ENCODE measurements at regions not wholly inside any gene's neighbourhood (a gene's known extent, or its start where the extent isn't known, plus 50 kb on each side); places are given as distances from the start of the nearest gene placed in this dataset.
"Not testable (repeated sequence)": the region's sequence is repeated elsewhere in the genome, so short reads cannot be mapped to it uniquely, and the experiment has no call there.

- no peak for DNase-seq
These were observed 291.1 kb upstream of the NFIA start for GRCh38 chr1:60791226-60791625.

GRCh38 chr1:60773099-60773498 lies 309.3 kb upstream of the NFIA start:
- DNase-seq: not testable (repeated sequence)

DNA sequence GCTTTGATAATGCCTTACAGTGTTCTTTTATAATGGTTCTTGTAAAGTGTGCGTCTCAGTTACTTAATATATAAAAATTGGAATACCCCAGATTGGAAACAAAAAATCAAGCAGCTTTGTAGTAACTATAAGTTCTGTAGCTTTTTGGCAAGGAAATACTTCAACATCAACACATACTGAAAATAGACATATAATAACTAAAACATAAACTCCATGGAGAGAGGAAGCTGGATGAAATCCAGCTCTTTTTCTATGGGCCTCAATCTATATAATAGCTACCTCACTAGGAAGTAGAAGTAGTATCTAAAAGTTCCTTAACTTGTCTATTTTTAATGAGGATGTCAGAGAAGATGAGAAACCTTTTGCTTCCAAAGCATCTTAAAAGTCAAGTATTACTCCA lies 313.3 kb upstream of the NFIA start:
- no peak for DNase-seq

DNA sequence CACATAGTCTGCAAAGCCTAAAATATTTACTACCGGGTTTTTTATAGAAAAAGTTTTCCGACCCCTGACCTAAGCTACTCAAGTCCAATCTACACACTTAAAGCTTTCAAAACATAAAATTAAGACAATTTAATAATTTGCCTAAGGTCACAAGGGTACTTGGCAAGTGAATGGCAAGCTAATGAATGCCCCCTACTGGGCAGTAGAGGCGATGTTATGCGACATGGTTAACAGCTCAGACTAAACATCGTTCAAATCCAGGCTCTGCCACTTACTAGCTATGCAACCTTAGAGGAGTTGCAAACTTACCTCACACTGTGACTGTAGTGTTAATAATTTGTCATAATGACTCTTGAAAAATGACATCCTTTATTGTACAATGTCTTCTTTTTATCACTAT lies 317.2 kb upstream of the NFIA start:
- DNase-seq: no peak

DNA sequence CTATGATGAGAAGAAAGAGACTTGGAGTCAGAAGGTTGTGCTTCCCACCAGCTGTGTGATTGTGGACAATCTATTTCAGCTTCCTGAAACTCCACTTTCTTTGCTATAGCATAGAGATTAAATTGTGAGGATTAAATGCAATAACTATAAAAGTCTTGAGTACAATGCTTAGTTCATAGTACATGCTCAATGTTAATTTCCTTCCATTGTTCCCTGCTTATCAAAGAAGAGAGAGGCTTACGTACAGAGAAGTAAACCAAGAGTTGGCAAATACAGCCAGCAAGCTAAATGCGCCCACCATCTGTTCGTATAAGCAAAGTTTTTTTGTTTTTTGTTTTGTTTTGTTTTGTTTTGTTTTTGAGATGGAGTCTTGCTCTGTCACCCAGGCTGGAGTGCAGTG lies 317.9 kb upstream of the NFIA start:
- no peak for DNase-seq

GRCh38 chr1:60763741-60764140 lies 318.6 kb upstream of the NFIA start:
- DNase-seq: no peak

GRCh38 chr1:60762911-60763310 lies 319.4 kb upstream of the NFIA start:
- DNase-seq: no peak

DNA sequence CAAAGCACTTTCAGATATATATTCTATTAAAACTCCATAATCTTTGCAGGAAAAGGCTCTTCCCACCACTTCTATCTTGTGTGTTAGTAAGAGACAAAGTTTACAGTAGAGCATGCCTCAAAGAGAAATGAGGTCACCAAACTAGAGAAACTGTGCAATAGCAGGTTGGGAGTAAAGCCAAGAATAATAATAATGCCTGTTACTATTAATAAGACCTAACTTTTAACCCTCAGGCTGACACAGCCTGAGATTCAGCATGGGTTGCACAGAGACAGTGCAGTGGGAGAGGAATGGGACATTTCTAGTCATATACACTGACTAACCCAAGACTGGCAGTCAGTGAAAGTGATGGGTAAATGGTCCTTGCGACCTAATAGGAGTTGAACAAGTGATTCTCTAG lies 320.2 kb upstream of the NFIA start:
- no peak for DNase-seq

GRCh38 chr1:60759291-60759690 lies 323.1 kb upstream of the NFIA start:
- no peak for DNase-seq

GRCh38 chr1:60757485-60757884 lies 324.9 kb upstream of the NFIA start:
- DNase-seq: no peak

GRCh38 chr1:60753036-60753900 lies 329.1 kb upstream of the NFIA start:
- DNase-seq: no peak

GRCh38 chr1:60751306-60751705 lies 331.1 kb upstream of the NFIA start:
- no peak for DNase-seq

DNA sequence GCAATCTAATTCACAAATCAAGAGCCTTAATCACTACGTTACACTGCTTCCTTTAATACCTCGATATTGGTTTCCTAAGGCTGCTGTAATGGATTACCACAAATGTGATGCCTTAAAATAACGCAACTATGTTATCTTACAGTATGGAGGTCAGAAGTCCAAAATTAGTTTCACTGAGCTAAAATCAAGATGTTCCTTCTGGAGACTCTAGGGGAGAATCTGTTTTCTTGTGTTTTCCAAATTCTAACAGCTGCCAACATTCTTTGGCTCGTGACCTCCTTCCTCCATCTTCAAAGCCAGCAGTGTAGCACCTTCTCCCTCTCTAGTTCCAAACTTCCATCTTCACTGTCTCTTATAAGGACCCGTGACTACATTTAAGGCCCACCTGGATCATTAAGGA lies 335.0 kb upstream of the NFIA start:
- no peak for DNase-seq

GRCh38 chr1:60746278-60746791 lies 336.0 kb upstream of the NFIA start:
- no peak for DNase-seq

GRCh38 chr1:60745484-60745883 lies 336.9 kb upstream of the NFIA start:
- no peak for DNase-seq

GRCh38 chr1:60742339-60742738 lies 340.0 kb upstream of the NFIA start:
- DNase-seq: no peak

DNA sequence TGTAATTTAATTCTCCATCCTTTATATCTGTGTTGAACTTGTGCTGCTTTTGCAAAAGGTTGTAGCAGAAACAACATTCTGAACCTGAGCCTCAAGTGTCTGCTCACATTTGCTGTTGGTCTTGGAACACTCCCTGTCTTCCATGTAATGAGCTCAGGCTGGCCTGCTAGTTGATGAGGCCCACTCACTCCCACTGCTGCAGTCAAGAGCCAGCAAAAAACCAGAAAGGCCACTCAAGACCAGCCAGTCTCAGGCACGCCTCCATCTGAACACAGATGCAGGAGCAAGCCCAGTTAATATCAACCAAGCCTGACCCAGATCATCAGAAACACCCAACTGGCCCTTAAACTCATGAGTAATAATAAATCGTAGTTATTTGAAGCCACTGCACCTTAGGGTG lies 342.2 kb upstream of the NFIA start:
- DNase-seq: no peak

- no peak for DNase-seq
These were observed 342.6 kb upstream of the NFIA start for GRCh38 chr1:60739729-60740128.

DNA sequence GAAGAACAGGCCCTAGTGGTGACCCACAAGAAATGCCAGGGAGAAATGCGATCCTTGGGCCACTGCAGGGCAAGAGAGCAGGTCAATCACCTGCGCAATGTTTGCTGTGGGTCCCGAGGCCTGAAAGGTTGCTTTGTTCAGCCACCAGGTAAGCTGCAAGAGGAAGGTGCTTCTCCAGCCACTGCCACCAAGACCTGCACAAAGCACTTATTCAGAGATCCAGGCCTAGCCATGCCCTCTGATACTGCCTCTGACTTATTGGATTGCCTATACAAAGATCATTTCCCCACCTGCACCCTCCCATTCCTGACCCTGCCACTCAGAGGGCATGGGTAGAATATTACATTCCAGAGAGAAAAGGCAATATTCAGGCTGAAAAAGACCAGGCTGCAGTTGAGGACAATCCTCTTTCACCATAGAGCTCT lies 349.4 kb upstream of the NFIA start:
- no peak for DNase-seq

GRCh38 chr1:60731321-60731720 lies 351.0 kb upstream of the NFIA start:
- DNase-seq: no peak

- DNase-seq: no peak
These were observed 354.8 kb upstream of the NFIA start for GRCh38 chr1:60727552-60727951.

- DNase-seq: no peak
These were observed 365.9 kb upstream of the NFIA start for GRCh38 chr1:60716472-60716871.

DNA sequence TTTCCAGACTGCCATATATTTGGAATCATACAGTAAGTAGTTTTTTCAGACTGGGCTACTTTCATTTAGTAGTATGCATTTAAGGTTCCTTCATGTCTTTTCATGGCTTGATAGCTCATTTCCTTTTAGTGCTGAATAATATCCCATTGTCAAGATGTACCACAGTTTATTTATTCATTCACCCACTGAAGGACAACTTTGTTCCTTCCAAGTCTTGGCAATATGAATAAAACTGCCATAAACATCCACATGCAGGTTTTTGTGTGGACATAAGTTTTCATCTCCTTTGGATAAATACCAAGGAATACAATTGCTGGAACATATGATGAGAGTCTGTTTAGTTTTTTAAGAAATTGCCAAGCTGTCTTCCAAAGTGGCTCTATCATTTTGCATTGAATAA lies 366.4 kb upstream of the NFIA start:
- DNase-seq: no peak

GRCh38 chr1:60709426-60709825 lies 372.9 kb upstream of the NFIA start:
- no peak for DNase-seq

DNA sequence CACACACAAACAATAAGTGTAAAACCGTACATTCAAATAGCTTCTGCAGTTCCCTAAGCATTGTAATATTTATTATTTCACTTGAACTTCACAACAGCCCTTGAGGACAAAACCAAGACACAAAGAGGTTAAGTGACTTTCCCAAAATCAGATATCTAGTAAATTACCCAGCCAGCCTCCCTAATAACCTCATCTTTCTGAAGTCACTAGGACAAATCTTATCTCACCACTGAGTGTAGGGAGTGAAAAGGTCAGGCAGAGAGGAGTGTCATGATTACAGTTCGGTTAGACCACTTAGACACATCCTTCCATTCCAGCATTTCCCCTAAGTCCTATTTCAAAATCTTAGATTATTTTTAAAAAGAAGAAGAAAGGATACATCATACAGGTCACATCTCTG lies 377.3 kb upstream of the NFIA start:
- DNase-seq: no peak
